ENCODE measurements at regions not wholly inside any gene's neighbourhood (a gene's known extent, or its start where the extent isn't known, plus 50 kb on each side); places are given as distances from the start of the nearest gene placed in this dataset.

GRCh38 chr14:22474730-22475351 lies 114.2 kb downstream of the DAD1 start (continued):
- TF ChIP-seq CTCF (IDR thresholded peaks at IDR 0.05 in 2 of 3, conservative IDR thresholded peaks at IDR 0.05 in 1 of 3; ENCODE audit: control insufficient read depth in 2 of 3, extremely low read depth in 1 of 3, insufficient read depth in 1 of 3, low read depth in 3 of 3, low read length in 3 of 3) (peak in 1 of 3 experiments; percentile 49; a peak in 2 of 6 replicates), ATF2 (IDR thresholded peaks at IDR 0.05; ENCODE audit: low read length) (0 out of 2 replicates have a peak, but pooled peaks have one; percentile 2), RELB (IDR thresholded peaks at IDR 0.05; ENCODE audit: low read depth) (0 out of 2 replicates have a peak, but pooled peaks have one; percentile 10), MXI1 (IDR thresholded peaks at IDR 0.05; ENCODE audit: low read depth, low read length) (no peak), RUNX3 (IDR thresholded peaks at IDR 0.05; ENCODE audit: low read length) (0 out of 2 replicates have a peak, but pooled peaks have one; percentile 3), NKRF (conservative IDR thresholded peaks at IDR 0.05) (no peak)
